HEK293 (cell line): ENCODE measurements at regions not wholly inside any gene's neighbourhood (a gene's known extent, or its start where the extent isn't known, plus 50 kb on each side); places are given as distances from the start of the nearest gene placed in this dataset.

Experiments used
- CTCF ChIA-PET: fragments of 350-600 bp; formaldehyde crosslinking; extraction: SDS; loops from one replicate; lab custom pipeline; 2021; ENCODE audit warnings: antibody characterized with exemption; lab: Yijun Ruan, JAX
- POLR2A ChIA-PET: fragments of 300-600 bp; formaldehyde crosslinking; extraction: SDS; loops from one replicate; lab custom pipeline; 2020; ENCODE audit warnings: antibody characterized with exemption, inconsistent platforms; lab: Yijun Ruan, JAX
- H3K27ac ChIP-seq: fragments of 200-500 bp; sonication (Bioruptor generic); 2 replicates; pipeline ENCODE4 v1.5.1; 2014; ENCODE audit warnings: low read depth, low read length, control low read depth, inconsistent platforms; ENCODE audit errors: extremely low read depth
- H3K36me3 ChIP-seq, 2 experiments: fragments of 200-500 bp in 1 of 2; sonication (Bioruptor generic) in 1 of 2; 1 replicate in 1 of 2; 2 replicates in 1 of 2; pipeline ENCODE4 v1.5.1; 2014 to 2017; ENCODE audit warnings: inconsistent platforms in 2 of 2, low read length in 2 of 2; ENCODE audit not compliant: control insufficient read depth in 2 of 2, insufficient read depth in 1 of 2
- H3K4me1 ChIP-seq: fragments of 200-500 bp; sonication (Bioruptor generic); 2 replicates; pipeline ENCODE4 v1.5.1; 2014; ENCODE audit warnings: mild to moderate bottlenecking, low read length, inconsistent platforms; ENCODE audit not compliant: control insufficient read depth, insufficient read depth
- H3K4me3 ChIP-seq: 2 replicates; pipeline ENCODE4 v1.5.1; 2011; ENCODE audit warnings: low read depth, mild to moderate bottlenecking, control low read depth, low read length, moderate library complexity
- H3K9me3 ChIP-seq: fragments of 200-500 bp; sonication (Bioruptor generic); 2 replicates; pipeline ENCODE4 v1.5.1; 2014; ENCODE audit warnings: low read depth, low read length, inconsistent platforms; ENCODE audit not compliant: control insufficient read depth, insufficient read depth
- EGR2 ChIP-seq: fragments of 450-650 bp; formaldehyde crosslinking; IDR thresholded peaks from 2 replicates; pipeline ENCODE4 v1.5.1; 2016; ENCODE audit warnings: low read depth, missing biosample characterization, missing genetic modification characterization
- GFI1B ChIP-seq: fragments of 450-650 bp; formaldehyde crosslinking; IDR thresholded peaks from 2 replicates; pipeline ENCODE4 v1.5.1; 2016; ENCODE audit warnings: missing biosample characterization, missing genetic modification characterization
- GLI4 ChIP-seq: fragments of 450-650 bp; formaldehyde crosslinking; IDR thresholded peaks from 2 replicates; pipeline ENCODE4 v1.5.1; 2016; ENCODE audit warnings: missing biosample characterization, missing genetic modification characterization
- KLF1 ChIP-seq: fragments of 450-650 bp; formaldehyde crosslinking; IDR thresholded peaks from 2 replicates; pipeline ENCODE4 v1.5.1; 2016; ENCODE audit warnings: missing biosample characterization, missing genetic modification characterization
- KLF8 ChIP-seq: fragments of 450-650 bp; formaldehyde crosslinking; IDR thresholded peaks from 2 replicates; pipeline ENCODE4 v1.5.1; 2016; ENCODE audit warnings: missing biosample characterization, missing genetic modification characterization
- MEIS1 ChIP-seq: sonication (generic); formaldehyde crosslinking; IDR thresholded peaks from 2 replicates; pipeline ENCODE4 v1.8.1; 2022; ENCODE audit warnings: missing genetic modification reagents, mild to moderate bottlenecking, borderline replicate concordance
- SP3 ChIP-seq: fragments of 450-650 bp; formaldehyde crosslinking; IDR thresholded peaks from 2 replicates; pipeline ENCODE4 v1.5.1; 2016; ENCODE audit warnings: missing biosample characterization, missing genetic modification characterization
- ZBTB20 ChIP-seq: fragments of 450-650 bp; formaldehyde crosslinking; IDR thresholded peaks from 2 replicates; pipeline ENCODE4 v1.5.1; 2016; ENCODE audit warnings: missing biosample characterization, missing genetic modification characterization
- ZIC2 ChIP-seq: fragments of 450-650 bp; formaldehyde crosslinking; IDR thresholded peaks from 2 replicates; pipeline ENCODE4 v1.5.1; 2016; ENCODE audit warnings: missing biosample characterization, missing genetic modification characterization
- ZNF157 ChIP-seq: fragments of 450-650 bp; formaldehyde crosslinking; IDR thresholded peaks from 2 replicates; pipeline ENCODE4 v1.5.1; 2016; ENCODE audit warnings: missing biosample characterization, missing genetic modification characterization
- ZNF174 ChIP-seq: fragments of 450-650 bp; formaldehyde crosslinking; IDR thresholded peaks from 2 replicates; pipeline ENCODE4 v1.5.0; 2017; ENCODE audit warnings: missing biosample characterization, mild to moderate bottlenecking, missing genetic modification characterization
- ZNF2 ChIP-seq: fragments of 450-650 bp; formaldehyde crosslinking; IDR thresholded peaks from 2 replicates; pipeline ENCODE4 v1.5.1; 2016; ENCODE audit warnings: missing biosample characterization, missing genetic modification characterization
- ZNF658 ChIP-seq: fragments of 450-650 bp; formaldehyde crosslinking; IDR thresholded peaks from 2 replicates; pipeline ENCODE4; 2016; ENCODE audit warnings: missing biosample characterization, missing genetic modification characterization
- ZNF670 ChIP-seq: fragments of 450-650 bp; formaldehyde crosslinking; IDR thresholded peaks from 2 replicates; pipeline ENCODE4 v1.5.1; 2016; ENCODE audit warnings: missing biosample characterization, missing genetic modification characterization, low read depth
- ZNF701 ChIP-seq: fragments of 450-650 bp; formaldehyde crosslinking; IDR thresholded peaks from 2 replicates; pipeline ENCODE4 v1.5.1; 2016; ENCODE audit warnings: missing biosample characterization, missing genetic modification characterization
- ZNF704 ChIP-seq: fragments of 450-650 bp; formaldehyde crosslinking; IDR thresholded peaks from 2 replicates; pipeline ENCODE4 v1.5.1; 2016; ENCODE audit warnings: missing biosample characterization, missing genetic modification characterization
- ZNF777 ChIP-seq: fragments of 450-650 bp; formaldehyde crosslinking; IDR thresholded peaks from 2 replicates; pipeline ENCODE4 v1.5.1; 2017; ENCODE audit warnings: missing biosample characterization, missing genetic modification characterization, borderline replicate concordance
- TF ChIP-seq, protein P1 (sequence below): sonication (generic); formaldehyde crosslinking; IDR thresholded peaks from 2 replicates; pipeline ENCODE4 v1.8.1; 2022; ENCODE audit warnings: mild to moderate bottlenecking, moderate library complexity, missing genetic modification reagents
- TF ChIP-seq, protein P2 (sequence below): fragments of 450-650 bp; formaldehyde crosslinking; optimal IDR thresholded peaks from 2 replicates; pipeline ENCODE3; 2016; ENCODE audit warnings: missing biosample characterization, mild to moderate bottlenecking, missing genetic modification characterization

- no peaks in the 10 kb centered on the region for H3K9me3 ChIP-seq
- CTCF ChIA-PET = no interaction called here
- H3K4me1 ChIP-seq = no peaks in the 10 kb centered on the region
- H3K27ac ChIP-seq = no peak overlapping the region
- no peaks in the 10 kb centered on the region for H3K36me3 ChIP-seq
- POLR2A ChIA-PET = no interaction called here
- H3K4me3 ChIP-seq = no peak overlapping the region
- TF ChIP-seq ZNF670 (no peak), ZNF658 (tag by site-specific recombination) (no peak), ZNF157 (tag by site-specific recombination) (no peak), GLI4 (tag by site-specific recombination) (no peak), KLF8 (tag by site-specific recombination) (no peak), SP3 (no peak), ZNF701 (tag by site-specific recombination) (no peak)
- TF ChIP-seq, protein P1, sequence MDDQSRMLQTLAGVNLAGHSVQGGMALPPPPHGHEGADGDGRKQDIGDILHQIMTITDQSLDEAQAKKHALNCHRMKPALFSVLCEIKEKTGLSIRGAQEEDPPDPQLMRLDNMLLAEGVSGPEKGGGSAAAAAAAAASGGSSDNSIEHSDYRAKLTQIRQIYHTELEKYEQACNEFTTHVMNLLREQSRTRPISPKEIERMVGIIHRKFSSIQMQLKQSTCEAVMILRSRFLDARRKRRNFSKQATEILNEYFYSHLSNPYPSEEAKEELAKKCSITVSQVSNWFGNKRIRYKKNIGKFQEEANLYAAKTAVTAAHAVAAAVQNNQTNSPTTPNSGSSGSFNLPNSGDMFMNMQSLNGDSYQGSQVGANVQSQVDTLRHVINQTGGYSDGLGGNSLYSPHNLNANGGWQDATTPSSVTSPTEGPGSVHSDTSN = no peak
Measured at GRCh38 chr2:71743995-71744675, 290.8 kb downstream of the DYSF start.

DNA sequence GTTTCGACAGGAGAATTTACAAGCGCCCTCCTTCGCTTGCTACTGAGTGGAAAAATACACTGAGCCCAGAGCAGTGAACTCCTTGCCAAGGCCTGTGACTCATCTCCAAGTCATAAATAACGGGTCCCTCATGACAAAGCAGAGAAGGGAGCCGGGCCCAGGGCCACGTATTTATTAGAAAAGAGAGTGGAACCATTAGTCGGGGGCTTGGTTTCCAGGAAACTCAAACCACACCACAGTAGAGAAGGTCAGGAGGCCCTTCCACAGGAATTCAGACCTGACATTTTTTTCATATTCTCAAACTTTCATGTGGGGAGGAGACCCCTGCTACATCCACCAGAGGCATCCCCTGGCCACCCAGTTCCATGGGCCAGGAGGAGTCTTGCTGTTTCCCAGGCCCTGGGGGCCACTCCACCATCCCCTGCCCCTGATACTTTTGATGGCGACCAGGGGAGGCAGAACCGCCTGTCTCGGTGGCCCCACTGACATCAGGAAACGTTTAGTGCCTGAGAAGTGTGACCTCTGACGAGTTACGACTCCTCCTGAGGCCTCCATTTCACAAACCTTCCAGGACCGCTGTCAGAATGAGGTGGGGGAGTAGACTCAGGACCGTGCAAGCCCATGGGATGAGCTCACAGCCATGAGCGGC is 289.7 kb downstream of the DYSF start:
- Histone ChIP-seq H3K27ac (no peak overlapping the region), H3K36me3 (no peaks in the 10 kb centered on the region), H3K9me3 (no peaks in the 10 kb centered on the region), H3K4me1 (no peaks in the 10 kb centered on the region), H3K4me3 (no peak overlapping the region)
- ChIA-PET CTCF (no interaction called here), POLR2A (no interaction called here)
- TF ChIP-seq MEIS1 (CRISPR knock-in tag) (peak; percentile 95), EGR2 (tag by site-specific recombination) (0 out of 2 replicates have a peak, but pooled peaks have one; percentile 2), ZBTB20 (tag by site-specific recombination) (peak; percentile 87), ZNF174 (tag by site-specific recombination) (no peak), KLF1 (tag by site-specific recombination) (no peak), ZNF777 (tag by site-specific recombination) (no peak)

- ChIA-PET CTCF (no interaction called here), POLR2A (no interaction called here)
- TF ChIP-seq, protein P2, sequence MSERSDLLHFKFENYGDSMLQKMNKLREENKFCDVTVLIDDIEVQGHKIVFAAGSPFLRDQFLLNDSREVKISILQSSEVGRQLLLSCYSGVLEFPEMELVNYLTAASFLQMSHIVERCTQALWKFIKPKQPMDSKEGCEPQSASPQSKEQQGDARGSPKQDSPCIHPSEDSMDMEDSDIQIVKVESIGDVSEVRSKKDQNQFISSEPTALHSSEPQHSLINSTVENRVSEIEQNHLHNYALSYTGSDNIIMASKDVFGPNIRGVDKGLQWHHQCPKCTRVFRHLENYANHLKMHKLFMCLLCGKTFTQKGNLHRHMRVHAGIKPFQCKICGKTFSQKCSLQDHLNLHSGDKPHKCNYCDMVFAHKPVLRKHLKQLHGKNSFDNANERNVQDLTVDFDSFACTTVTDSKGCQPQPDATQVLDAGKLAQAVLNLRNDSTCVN (tag by site-specific recombination) = no peak
- TF ChIP-seq GFI1B (tag by site-specific recombination) (no peak), ZNF704 (tag by site-specific recombination) (no peak), ZNF2 (tag by site-specific recombination) (no peak), ZIC2 (tag by site-specific recombination) (peak; percentile 36)
- H3K27ac ChIP-seq = no peak overlapping the region
- no peaks in the 10 kb centered on the region for H3K9me3 ChIP-seq
- no peaks in the 10 kb centered on the region for H3K4me1 ChIP-seq
- no peak overlapping the region for H3K4me3 ChIP-seq
- no peaks in the 10 kb centered on the region for H3K36me3 ChIP-seq
Measured at GRCh38 chr2:71736986-71737385, 283.6 kb downstream of the DYSF start.
